Neural progenitor cell (in vitro differentiated cells): ENCODE measurements at regions not wholly inside any gene's neighbourhood (a gene's known extent, or its start where the extent isn't known, plus 50 kb on each side); places are given as distances from the start of the nearest gene placed in this dataset.
"Not testable (repeated sequence)": the region's sequence is repeated elsewhere in the genome, so short reads cannot be mapped to it uniquely, and the experiment has no call there.

Experiments
- EZH2 ChIP-seq: fragments of 200-600 bp; sonication (generic); IDR thresholded peaks from 2 replicates; pipeline ENCODE4 v1.6.1; 2017; ENCODE audit warnings: antibody characterized with exemption, mild to moderate bottlenecking, moderate library complexity
- EZH2phosphoT487 ChIP-seq: fragments of 200-600 bp; sonication (generic); IDR thresholded peaks from 2 replicates; pipeline ENCODE4 v1.6.1; 2017; ENCODE audit warnings: antibody characterized with exemption
- TF ChIP-seq, protein P1 (sequence below): fragments of 200-600 bp; sonication (generic); IDR thresholded peaks from 2 replicates; pipeline ENCODE4 v1.5.1; 2017; ENCODE audit warnings: antibody characterized with exemption, mild to moderate bottlenecking

GRCh38 chrX:3914059-3914458 lies 200.6 kb upstream of the PRKX start:
- not testable (repeated sequence) for TF ChIP-seq EZH2, EZH2phosphoT487
- TF ChIP-seq, protein P1, sequence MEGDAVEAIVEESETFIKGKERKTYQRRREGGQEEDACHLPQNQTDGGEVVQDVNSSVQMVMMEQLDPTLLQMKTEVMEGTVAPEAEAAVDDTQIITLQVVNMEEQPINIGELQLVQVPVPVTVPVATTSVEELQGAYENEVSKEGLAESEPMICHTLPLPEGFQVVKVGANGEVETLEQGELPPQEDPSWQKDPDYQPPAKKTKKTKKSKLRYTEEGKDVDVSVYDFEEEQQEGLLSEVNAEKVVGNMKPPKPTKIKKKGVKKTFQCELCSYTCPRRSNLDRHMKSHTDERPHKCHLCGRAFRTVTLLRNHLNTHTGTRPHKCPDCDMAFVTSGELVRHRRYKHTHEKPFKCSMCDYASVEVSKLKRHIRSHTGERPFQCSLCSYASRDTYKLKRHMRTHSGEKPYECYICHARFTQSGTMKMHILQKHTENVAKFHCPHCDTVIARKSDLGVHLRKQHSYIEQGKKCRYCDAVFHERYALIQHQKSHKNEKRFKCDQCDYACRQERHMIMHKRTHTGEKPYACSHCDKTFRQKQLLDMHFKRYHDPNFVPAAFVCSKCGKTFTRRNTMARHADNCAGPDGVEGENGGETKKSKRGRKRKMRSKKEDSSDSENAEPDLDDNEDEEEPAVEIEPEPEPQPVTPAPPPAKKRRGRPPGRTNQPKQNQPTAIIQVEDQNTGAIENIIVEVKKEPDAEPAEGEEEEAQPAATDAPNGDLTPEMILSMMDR, result not testable (repeated sequence)
